HG03108 (cell line): ENCODE measurements at regions not wholly inside any gene's neighbourhood (a gene's known extent, or its start where the extent isn't known, plus 50 kb on each side); places are given as distances from the start of the nearest gene placed in this dataset.

ENCODE experiments used
- ATAC-seq: cut with Tn5 transposase; IDR thresholded peaks from one replicate; pipeline ENCODE4 v1.9.1; 2021; ENCODE audit warnings: moderate library complexity; ENCODE audit not compliant: unreplicated experiment

DNA sequence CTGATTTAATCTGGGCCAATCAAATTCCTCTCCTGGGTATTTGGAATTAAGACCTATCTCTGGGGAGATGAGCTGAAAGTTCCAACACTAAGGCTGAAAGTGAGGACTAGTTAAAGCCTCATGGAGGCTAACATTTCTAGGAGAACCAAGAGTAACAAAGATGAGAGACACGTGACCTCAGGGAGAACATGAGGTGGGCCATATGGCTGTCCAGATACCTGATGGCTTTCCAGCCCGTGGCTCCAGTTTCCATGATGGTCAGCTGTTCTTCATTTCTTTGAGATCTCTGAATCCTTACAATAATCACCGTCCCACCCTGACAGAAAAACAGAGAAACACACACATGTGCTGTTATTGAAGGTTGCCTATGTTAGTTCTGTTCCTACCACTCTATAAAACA, 66.1 kb downstream of the LEPR start:
- ATAC-seq = no peak

DNA sequence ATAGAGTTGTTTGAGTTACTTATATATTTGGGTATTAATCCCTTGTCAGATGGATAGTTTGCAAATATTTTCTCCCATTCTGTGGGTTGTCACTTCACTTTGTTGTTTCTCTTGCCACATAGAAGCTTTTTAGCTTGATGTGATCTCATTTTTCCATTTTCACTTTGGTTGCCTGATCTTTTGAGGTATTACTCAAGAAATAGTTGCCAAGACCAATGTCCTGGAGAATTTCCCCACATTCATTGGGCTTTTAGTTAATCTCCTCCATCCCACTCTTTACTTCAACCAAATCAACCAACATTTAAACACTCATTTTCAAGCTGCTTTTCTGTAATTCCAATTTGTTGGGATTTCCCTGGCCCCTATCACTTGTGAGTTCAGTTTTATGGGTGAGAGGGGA, 69.0 kb downstream of the LEPR start:
- ATAC-seq = no peak

DNA sequence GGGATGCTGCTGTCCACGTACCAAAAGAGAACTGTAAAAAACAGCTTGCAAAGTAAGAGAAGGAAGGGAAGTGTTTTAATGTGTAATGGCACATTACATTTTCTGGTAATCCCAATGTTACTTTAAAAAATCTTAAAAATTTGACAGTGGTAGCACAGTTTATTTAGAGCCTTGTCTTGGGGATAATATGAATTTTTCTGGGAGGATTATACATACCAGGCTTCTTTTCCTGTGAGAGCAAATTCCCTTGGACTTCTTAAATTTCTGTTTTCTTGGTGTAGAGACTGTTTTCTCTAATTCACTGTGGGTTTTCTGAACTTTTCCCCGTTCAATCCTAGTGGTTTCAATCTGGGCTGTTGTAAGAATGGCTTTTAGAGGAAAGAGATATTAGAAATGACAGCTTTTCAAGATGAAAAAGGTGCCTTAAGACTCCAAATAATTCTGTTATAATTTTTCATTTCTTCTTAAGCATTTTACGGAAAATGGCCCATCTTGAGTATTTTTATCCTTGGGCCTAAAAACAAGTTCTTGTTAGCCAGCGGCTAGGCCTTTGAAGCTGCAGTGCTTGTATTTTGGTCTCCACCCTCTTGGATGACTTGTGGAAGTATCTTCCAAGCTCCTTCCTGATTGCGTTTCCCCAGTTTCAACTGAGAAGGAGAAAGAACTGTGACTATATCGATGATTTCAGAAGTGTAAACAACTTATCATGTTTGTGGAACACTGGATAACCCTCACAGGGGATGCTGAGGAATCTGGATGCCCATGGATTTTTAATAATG, 70.0 kb downstream of the LEPR start:
- ATAC-seq = no peak

DNA sequence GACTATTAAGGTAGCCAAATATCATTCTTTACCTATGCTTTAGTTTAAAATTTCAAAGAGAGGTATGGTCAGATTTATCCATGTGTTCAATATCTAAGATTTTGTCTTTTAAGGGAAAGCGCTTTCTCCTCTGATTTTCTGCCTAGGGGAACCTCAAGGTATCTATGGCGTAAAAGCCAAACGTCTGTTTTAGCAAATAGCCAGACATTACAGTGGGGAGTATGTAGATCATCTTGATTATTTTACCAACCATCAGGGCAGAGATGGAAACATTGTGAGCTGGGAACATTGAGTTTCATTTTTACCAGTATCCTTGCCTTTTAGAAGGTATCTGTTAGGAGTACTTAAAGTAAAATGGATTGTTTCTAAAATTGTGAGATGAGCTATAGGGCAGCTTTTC, 71.0 kb downstream of the LEPR start:
- ATAC-seq = no peak

DNA sequence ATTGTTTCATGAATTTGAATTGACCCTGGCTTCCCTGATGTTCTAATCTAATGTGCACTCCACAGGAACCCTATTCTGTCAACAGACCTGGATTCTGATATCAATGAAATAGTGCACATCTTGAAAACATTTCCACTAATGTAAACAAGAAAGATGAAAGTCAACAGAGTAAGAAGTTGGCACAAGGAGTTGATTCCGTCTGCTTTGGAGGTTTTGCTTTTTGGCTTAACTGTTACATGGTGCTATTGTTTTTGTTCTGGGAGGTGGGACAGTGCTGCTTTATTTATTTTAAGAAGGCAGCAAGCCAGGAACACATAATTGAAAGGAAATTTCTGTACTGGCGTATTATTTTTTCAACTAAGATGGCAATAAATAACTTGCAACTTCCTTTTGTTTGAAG, 73.3 kb downstream of the LEPR start:
- ATAC-seq = no peak

DNA sequence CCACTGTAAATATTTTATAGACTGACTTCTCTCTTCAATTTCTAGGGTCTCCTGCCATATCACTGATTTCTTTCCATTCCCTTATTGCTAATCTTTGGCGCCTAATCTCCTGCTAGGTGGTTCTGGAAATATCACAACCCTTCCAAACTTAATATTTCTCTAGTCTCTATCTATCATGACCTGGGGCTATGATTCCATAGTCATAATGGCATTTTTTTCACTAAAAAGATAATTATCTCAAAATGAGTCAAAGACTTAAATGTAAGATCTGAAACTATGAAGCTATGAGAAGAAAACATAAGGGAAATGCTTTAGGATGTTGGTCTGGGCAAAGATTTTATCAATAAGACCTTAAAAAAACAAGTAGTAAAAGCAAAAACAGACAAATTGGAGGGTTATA, 74.2 kb downstream of the LEPR start:
- ATAC-seq = no peak

DNA sequence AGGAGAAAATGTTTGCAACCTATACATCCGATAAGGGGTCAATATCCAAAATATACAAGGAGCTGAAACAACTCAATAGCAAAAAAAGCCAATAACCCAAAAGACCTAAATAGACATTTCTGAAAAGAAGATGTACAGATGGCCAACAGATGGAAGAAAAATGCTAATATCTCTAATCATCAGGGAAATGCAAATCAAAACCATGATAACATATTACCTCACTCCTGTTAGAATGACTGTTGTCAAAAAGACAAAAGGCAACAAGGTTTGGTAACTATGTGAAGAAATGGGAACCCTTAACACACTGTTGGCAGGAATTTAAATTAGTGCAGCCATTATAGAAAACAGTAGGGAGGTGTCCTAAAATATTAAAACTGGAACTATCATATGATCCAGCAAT, 74.7 kb downstream of the LEPR start:
- ATAC-seq = no peak

DNA sequence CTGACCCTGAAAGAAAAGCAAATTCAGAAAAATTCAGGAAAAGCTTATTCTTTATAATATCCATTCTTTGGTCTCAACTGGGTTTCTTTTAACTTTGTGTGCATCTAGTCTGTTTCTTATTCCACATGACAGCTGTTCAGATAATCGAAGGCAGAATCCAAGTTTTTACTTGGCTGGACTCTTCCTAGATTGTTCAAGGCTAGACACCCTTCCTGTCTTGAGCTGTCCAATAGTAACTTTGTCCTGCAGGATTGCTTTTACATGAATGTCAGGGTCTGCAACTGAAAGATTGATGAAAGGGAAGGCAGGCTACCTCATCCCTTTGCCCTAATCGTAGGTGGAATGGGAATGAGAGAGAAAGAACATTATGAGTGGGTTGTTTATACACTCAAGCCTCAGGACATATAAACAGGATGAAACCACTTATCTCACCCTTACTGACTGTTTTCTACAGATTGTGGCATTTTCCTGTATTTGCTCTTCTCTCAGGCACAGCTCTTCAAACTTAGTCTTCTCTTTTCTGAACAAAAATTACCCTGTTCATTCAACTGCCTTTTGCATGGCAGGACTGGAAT, 76.9 kb downstream of the LEPR start:
- no peak for ATAC-seq

DNA sequence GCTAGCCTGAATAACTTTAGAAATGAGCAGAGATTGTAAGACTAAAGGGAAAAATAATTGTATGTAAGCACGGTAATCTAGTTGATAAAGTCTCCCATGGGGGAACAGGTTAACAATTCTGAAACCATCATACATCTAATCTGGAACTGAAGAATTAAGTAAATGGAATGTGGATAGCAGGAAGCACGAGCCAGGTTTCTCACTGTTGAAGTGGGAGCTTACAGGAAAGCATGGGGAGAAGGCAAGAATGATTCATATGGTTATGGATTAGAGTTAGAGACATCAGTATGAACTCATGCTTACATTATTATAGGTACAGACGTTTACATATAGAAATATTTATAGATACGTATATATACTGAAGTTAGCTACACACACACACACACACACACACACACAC, 83.0 kb downstream of the LEPR start:
- ATAC-seq = no peak

DNA sequence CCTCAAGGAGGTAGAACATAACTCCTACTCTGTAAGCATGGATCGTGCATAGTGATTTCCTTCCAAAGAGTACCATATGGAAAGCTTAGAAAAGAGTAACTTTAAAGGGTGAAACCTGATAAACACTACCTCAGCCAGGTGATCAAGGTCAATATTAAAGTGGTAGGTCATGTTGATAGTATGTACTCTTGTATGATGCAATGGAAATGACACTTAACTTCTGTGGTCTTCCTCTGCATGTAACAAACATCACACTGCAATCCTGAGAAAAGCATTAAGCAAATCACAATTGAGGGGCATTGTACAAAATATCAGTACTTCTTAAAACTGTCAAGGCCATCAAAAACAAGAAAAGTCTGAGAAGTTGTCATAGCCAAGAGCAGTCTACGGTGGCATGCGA, 83.8 kb downstream of the LEPR start:
- ATAC-seq = no peak

DNA sequence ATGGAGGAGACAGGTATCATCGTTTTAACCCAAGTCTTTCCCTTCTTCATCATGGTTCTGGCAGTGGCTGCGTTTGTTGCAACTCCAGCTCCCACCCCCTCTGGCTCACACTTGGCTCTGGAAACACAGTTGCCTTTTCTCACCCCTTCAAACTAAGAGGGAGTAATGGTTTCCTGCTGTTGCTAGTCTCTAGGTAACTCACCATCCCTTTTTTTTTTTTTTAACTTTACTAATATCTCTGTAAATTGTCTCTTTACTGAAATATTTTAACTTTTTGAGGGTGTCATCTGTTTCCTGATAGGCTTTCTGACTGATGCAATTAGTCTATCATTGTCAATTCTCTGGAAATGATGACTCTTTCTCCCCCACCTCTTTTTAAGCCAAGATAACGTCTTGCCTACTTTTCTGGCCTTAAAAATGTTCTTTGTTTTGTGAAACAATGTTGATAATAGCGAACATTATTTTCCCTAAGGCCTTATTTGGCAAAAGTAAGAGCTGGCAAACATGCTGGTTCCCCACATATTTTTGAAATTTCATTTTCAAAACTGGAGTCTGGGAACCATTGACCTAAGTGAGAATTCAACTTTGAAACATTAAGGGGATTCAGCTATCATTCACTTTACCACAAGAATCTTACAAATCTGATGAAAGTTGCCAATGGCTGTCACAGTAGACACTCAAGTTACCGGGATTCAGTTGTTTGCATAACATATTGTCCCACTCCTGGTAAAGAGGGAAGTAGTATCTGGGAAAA, 85.3 kb downstream of the LEPR start:
- no peak for ATAC-seq

DNA sequence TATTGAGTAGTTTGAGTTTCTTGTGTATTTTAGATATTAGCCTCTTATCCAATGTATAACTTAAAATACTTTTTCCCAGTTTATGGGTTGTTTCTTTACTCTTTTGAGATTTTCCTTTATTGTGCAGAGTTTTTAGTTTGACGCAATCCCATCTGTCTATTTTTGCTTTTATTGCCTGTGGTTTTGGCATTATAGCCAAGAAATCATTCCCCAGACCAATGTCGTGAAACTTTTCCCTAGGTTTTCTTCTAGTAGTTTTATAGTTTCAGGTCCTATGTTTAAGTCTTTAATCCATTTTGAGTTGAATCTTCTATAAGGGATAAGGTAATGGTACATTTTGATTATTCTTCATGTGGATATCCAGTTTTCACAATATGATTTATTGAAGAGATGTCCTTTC, 87.6 kb downstream of the LEPR start:
- ATAC-seq = no peak

DNA sequence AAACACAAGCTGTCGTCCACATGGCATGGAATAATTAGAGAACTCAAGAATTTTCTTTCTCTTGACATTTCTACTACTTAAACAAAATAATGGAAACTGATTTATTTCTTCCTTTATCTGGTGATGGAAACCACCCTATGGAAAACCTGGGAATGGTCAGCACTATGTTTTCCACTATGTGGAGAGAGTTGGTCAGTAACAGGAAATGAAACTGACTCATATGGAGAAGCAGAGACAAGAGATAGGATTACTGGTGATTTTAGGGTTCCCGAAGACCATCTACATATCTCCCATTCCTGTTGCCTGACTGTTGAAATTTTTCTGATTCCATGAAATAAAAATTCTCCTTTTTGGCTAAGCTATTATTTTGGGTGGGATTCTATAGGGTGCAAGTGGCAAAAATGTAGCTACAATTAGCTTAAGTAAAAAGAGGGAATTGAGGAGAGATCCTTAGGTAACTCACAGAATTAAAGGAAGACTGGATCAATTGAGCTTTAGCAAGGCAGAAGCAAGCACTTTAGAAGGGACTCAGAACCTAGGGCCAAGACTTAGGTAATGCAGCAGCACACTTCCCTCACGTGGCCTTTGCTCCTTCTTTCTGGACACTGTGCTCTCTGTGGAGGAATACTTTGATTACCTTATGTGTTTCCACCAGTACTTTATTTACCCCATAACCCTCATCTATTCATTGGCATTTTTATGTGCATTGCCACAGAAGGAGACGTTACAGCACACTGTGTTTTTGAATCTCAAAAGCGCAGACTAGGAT, 89.6 kb downstream of the LEPR start:
- ATAC-seq = no peak

DNA sequence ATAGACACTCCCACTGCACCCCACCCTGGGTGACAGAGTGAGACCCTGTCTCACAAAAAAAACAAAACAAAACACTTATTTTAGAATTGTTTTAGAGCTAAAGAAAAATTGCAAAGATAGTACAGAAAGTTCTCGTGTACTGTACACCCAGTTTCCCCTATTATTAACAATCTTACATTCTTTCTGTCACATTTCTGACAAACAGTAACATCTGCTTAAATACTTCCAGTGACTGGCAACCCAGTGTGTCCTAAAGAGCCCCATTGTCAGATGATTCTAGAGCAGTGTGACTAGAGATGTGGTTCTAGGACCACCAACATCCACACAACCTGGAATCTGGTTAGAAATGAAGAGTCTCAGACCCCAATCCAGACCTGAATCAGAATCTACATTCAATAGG, 90.5 kb downstream of the LEPR start:
- ATAC-seq = no peak

DNA sequence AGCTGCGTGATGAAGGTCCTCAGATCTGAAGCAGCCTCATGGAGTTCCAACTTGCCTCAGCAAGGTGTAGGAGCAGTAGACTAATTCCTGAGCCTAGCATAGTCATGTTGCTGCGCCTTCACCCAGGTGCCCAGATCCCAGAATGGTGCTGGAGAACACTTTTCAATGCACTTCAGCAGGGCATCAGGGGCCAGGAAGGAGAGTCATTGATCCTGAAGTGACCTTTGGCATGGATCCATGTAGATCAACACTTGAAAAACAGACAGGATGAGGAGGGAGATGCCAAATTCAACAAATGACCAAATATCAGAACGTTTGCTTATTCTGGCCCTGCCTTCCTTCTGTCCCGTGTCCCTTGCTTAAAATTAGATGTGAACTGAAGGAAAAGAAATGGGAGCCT, 91.9 kb downstream of the LEPR start:
- no peak for ATAC-seq

DNA sequence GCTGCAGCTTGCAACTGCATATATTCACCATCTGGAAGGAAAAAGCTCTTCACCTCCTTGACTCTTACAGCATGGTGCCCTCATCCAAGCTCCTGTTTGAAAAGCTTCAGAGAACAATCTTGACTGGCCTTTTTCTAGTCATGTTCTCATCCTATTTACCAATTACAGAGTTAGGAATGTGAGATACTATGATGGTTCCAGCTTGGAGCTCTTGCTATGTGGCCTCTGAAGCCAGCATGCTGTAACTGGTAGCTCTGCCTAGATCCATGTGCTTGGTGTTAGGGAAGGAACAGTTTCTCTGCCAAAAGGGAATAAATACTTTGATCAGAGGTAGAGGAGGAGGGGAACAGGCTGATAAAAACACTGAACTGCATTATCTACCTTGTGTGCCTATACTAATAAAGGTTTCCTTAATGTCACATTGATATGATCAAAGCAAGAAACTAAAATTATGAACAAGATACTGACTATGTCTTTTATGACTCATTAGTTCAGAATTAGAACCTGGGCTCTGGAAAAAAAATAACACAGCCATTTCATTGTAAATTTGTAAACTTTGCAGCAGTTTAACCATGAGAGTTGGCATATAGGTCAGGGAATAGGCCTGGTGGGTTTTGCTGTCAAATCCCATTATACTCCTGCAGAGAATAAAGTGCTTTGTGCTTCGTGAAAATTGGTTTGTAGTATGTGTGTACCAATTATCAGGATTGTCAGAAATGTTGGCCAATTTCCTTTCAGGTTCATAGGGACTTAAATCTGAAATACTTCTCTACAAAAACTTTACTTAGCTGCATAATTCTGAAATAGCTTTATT, 92.7 kb downstream of the LEPR start:
- ATAC-seq = no peak

DNA sequence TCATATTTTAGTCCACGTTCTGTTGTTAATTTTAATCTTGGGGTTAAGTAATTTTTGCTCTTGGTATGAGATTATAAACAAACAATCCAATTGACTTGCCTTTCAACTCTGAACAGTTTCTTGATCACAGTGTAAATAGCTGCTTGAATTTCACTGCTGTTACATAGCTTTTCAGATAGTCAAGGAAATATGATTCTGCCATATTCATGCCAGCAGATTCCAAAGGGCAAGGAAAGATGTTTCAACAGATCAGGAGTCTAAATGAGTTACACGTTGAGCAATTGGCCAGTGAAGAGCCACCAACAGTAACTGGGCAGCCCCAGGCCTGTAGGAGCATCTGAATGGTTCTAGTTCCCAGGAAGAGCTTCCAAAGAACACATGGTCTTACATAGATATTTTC, 93.6 kb downstream of the LEPR start:
- ATAC-seq = no peak

DNA sequence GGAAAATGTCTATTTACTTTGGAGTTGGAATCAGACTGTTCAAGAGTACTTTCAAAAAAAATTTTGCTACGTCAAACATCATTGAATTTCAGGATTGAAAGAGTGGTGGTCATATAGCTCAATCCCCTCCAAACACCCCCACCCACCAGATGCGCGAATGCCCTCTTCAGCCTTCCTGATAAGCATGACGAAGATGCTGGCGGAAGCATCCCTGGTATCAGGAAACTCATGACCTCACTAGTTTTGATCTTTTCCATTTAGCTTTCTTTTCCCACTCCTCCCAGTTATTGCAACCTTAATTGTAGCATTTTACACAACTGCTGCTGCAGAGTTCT, 104.4 kb downstream of the LEPR start:
- no peak for ATAC-seq

DNA sequence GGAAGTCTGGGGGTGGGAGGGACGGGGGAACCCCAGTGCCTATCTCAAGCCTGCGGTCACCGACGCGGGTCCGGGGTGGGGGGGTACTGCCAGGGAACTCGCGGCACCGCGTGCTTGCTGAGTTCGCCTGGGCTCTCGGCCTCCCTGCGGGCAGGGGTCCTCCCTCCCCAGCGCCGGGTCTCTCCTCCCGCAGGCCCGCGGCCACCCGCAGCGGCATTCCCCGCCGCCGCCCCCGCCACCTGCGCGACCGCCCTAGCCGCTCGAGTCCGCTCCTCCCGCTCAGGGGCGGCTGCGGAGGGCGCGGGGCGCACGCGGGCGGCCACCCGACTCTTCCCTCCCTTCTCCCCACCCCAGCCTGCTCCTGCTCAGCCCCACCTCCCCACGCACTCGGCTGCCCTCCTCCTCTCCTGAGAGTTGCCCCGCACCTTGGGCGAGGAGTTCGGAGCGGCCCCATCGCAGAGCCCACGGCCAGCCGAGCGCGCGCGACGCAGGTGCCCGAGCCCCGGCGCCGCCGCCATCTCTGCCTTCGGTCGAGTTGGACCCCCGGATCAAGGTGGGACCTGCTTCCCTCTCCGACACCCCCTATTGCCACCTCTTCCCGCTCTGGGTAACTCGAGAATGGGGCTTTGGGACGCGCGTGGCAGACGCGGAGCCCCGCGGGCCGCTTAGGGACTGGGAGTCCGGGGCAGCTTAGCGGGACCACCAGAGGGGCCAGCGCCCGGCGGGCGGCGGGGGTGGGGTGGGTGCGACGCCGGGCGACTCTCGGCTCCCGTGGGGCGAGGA, 105.0 kb downstream of the LEPR start:
- ATAC-seq = no peak

DNA sequence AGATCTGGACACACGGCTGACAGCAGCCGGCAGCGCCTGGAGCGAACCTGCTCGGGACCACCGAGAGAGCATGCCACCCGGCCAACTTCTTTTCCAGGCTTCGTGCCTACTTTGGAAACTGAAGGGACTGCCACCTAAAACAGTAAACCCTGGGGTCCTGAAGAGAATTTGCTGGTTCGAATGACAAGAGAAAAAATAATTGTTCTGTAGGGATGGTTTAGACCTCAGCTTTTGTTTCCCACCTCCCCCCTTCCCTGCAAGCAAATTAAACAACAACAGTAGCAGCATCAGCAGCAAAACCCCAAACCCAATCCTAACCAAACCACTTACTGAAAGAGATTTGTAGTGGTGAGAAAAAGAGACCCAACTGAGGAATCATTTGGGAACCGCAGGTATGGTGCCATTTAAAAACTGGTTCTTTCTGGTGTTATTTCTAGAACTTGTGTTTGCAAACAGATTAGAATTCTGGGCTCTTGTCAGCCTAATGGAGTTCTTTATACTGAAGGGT, 105.6 kb downstream of the LEPR start:
- no peak for ATAC-seq
